ENCODE measurements at regions not wholly inside any gene's neighbourhood (a gene's known extent, or its start where the extent isn't known, plus 50 kb on each side); places are given as distances from the start of the nearest gene placed in this dataset.

- H3K4me1 Mint-ChIP-seq: no peaks in the 10 kb centered on the region
- Histone ChIP-seq H3K9me3 (ENCODE audit: control insufficient read depth, insufficient read depth, low read length) (peaks cover 4% of the 10 kb centered on the region), H3K36me3 (ENCODE audit: control insufficient read depth, insufficient read depth, low read length) (no peaks in the 10 kb centered on the region), H3K4me1 (ENCODE audit: control insufficient read depth, insufficient read depth, low read length) (no peaks in the 10 kb centered on the region), H3K4me3 (ENCODE audit: low read length) (no peak overlapping the region), H3K27ac (ENCODE audit: low read length) (no peak overlapping the region), H3K27me3 (ENCODE audit: control insufficient read depth, insufficient read depth, low read length) (no peaks in the 10 kb centered on the region)
- H3K36me3 Mint-ChIP-seq: no peaks in the 10 kb centered on the region
- peaks cover 12 to 27% of the 10 kb centered on the region in 2 donors for H3K9me3 Mint-ChIP-seq
- no peak overlapping the region for H3K27ac Mint-ChIP-seq
- no peak overlapping the region for H3K4me3 Mint-ChIP-seq
- no peak for TF ChIP-seq CTCF (IDR thresholded peaks at IDR 0.05)
- DNase-seq (no peak), ATAC-seq (no peak)
- intact Hi-C loops (cut with micrococcal nuclease): no loop called here
- H3K27me3 Mint-ChIP-seq (ENCODE audit: low read depth in 2 of 2): no peaks in the 10 kb centered on the region
- WGBS (ENCODE audit: insufficient coverage): 90% methylated on average over 2 of the region's 2 CpGs
These were observed 1512.8 kb upstream of the LRRTM3 start for GRCh38 chr10:65413001-65413400.

- Mint-ChIP-seq H3K9me3 (peaks cover 8 to 27% of the 10 kb centered on the region in 2 donors), H3K27me3 (ENCODE audit: low read depth in 2 of 2) (no peaks in the 10 kb centered on the region), H3K27ac (no peak overlapping the region), H3K36me3 (peaks cover 5% of the 10 kb centered on the region), H3K4me3 (no peak overlapping the region), H3K4me1 (no peaks in the 10 kb centered on the region)
- no peak overlapping the region for H3K27ac ChIP-seq (ENCODE audit: low read length)
- H3K9me3 ChIP-seq (ENCODE audit: control insufficient read depth, insufficient read depth, low read length): no peaks in the 10 kb centered on the region
- ATAC-seq (no peak), DNase-seq (no peak)
- intact Hi-C loops (cut with micrococcal nuclease): no loop called here
- no peaks in the 10 kb centered on the region for H3K36me3 ChIP-seq (ENCODE audit: control insufficient read depth, insufficient read depth, low read length)
- no peaks in the 10 kb centered on the region for H3K27me3 ChIP-seq (ENCODE audit: control insufficient read depth, insufficient read depth, low read length)
- H3K4me1 ChIP-seq (ENCODE audit: control insufficient read depth, insufficient read depth, low read length): no peaks in the 10 kb centered on the region
- no peak overlapping the region for H3K4me3 ChIP-seq (ENCODE audit: low read length)
- no peak for TF ChIP-seq CTCF (IDR thresholded peaks at IDR 0.05)
These were observed 1510.5 kb upstream of the LRRTM3 start for GRCh38 chr10:65415318-65415717.

- peaks cover 7% of the 10 kb centered on the region for H3K36me3 Mint-ChIP-seq
- no peak overlapping the region for H3K4me3 Mint-ChIP-seq
- no peak overlapping the region for H3K27ac Mint-ChIP-seq
- ATAC-seq (no peak), DNase-seq (no peak)
- 80% methylated on average over 1 of the region's 1 CpG for WGBS (ENCODE audit: insufficient coverage)
- peaks cover 8 to 22% of the 10 kb centered on the region in 2 donors for H3K9me3 Mint-ChIP-seq
- Histone ChIP-seq H3K9me3 (ENCODE audit: control insufficient read depth, insufficient read depth, low read length) (no peaks in the 10 kb centered on the region), H3K27me3 (ENCODE audit: control insufficient read depth, insufficient read depth, low read length) (no peaks in the 10 kb centered on the region), H3K4me3 (ENCODE audit: low read length) (no peak overlapping the region), H3K36me3 (ENCODE audit: control insufficient read depth, insufficient read depth, low read length) (no peaks in the 10 kb centered on the region), H3K27ac (ENCODE audit: low read length) (no peak overlapping the region), H3K4me1 (ENCODE audit: control insufficient read depth, insufficient read depth, low read length) (no peaks in the 10 kb centered on the region)
- no peaks in the 10 kb centered on the region for H3K4me1 Mint-ChIP-seq
- intact Hi-C loops (cut with micrococcal nuclease): no loop called here
- TF ChIP-seq CTCF (IDR thresholded peaks at IDR 0.05): no peak
- no peaks in the 10 kb centered on the region for H3K27me3 Mint-ChIP-seq (ENCODE audit: low read depth in 2 of 2)
These were observed 1509.7 kb upstream of the LRRTM3 start for GRCh38 chr10:65416094-65416493.

DNA sequence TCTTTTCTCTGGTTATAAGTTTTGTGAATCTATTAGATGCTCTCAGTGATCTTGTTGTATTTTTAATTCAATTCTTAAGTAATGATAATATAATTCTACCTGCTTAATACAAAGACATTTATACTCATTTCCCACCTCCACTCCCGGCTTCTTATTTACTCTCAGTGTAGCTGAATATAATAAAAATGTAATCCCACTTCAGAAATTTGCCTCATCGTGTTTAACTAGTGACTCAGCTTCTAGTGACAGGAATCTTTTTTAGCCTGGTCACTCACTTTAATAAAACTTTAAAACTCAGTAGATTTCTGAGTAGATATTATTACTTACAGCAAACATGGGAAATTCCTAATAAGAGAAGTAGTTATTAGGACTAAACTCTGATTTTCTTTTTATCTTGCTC lies 1506.2 kb upstream of the LRRTM3 start:
- H3K4me3 ChIP-seq (ENCODE audit: low read length): no peak overlapping the region
- no peaks in the 10 kb centered on the region for H3K4me1 ChIP-seq (ENCODE audit: control insufficient read depth, insufficient read depth, low read length)
- H3K27me3 Mint-ChIP-seq (ENCODE audit: low read depth in 2 of 2): no peaks in the 10 kb centered on the region
- peaks cover 24% of the 10 kb centered on the region for H3K36me3 Mint-ChIP-seq
- H3K4me3 Mint-ChIP-seq: no peak overlapping the region
- DNase-seq (no peak), ATAC-seq (no peak)
- peaks cover 10 to 29% of the 10 kb centered on the region in 2 donors for H3K9me3 Mint-ChIP-seq
- no peak for TF ChIP-seq CTCF (IDR thresholded peaks at IDR 0.05)
- WGBS (ENCODE audit: insufficient coverage): 86% methylated on average over 1 of the region's 2 CpGs
- intact Hi-C loops (cut with micrococcal nuclease): no loop called here
- no peaks in the 10 kb centered on the region for H3K36me3 ChIP-seq (ENCODE audit: control insufficient read depth, insufficient read depth, low read length)
- no peaks in the 10 kb centered on the region for H3K27me3 ChIP-seq (ENCODE audit: control insufficient read depth, insufficient read depth, low read length)
- no peaks in the 10 kb centered on the region for H3K4me1 Mint-ChIP-seq
- H3K27ac ChIP-seq (ENCODE audit: low read length): no peak overlapping the region
- no peak overlapping the region for H3K27ac Mint-ChIP-seq
- H3K9me3 ChIP-seq (ENCODE audit: control insufficient read depth, insufficient read depth, low read length): no peaks in the 10 kb centered on the region

Measured in natural killer cell (primary cell).